Gastrocnemius medialis (tissue), 4 donors: ENCODE measurements at regions not wholly inside any gene's neighbourhood (a gene's known extent, or its start where the extent isn't known, plus 50 kb on each side); places are given as distances from the start of the nearest gene placed in this dataset.
A peak's percentile ranks its signal among the peaks of the same experiment; 100 is the strongest.

ENCODE experiments used
- ATAC-seq, 2 donors: fragments of 150-250 bp; one replicate each; pipeline ENCODE4 v1.9.1; 2016
- DNase-seq, 2 donors: peaks; one replicate each; pipeline ENCODE4 v3.0.0-alpha.2; 2019
- H3K27ac ChIP-seq, 4 donors: fragments of 200-600 bp; sonication (generic); 1 replicate in 1 of 4; 2 replicates in 3 of 4; pipeline ENCODE4 v1.5.1; 2016 to 2018; ENCODE audit warnings: mild to moderate bottlenecking in 2 of 4, moderate library complexity in 1 of 4
- H3K27me3 ChIP-seq, 3 donors: fragments of 200-600 bp; sonication (generic) in 2 of 3; 1 replicate in 1 of 3; 2 replicates in 2 of 3; pipeline versions ENCODE4 v1.5.1 to v1.6.0; 2016 to 2019; ENCODE audit warnings: mild to moderate bottlenecking in 1 of 3, moderate library complexity in 1 of 3
- H3K36me3 ChIP-seq, 2 donors: fragments of 200-600 bp; sonication (generic) in 1 of 2; one replicate each; pipeline ENCODE4 v1.5.1; 2017 to 2018
- H3K4me1 ChIP-seq, 2 donors: fragments of 200-600 bp; sonication (generic) in 1 of 2; one replicate each; pipeline ENCODE4 v1.5.1; 2016 to 2017; ENCODE audit warnings: mild to moderate bottlenecking in 2 of 2
- H3K4me3 ChIP-seq, 4 donors: fragments of 200-600 bp; sonication (generic) in 3 of 4; 1 replicate in 1 of 4; 2 replicates in 3 of 4; pipeline ENCODE4 v1.5.1; 2016 to 2019; ENCODE audit warnings: mild to moderate bottlenecking in 2 of 4
- H3K9me3 ChIP-seq, 3 donors: fragments of 200-600 bp; sonication (generic) in 2 of 3; 1 replicate in 1 of 3; 2 replicates in 2 of 3; pipeline ENCODE4 v1.5.1; 2016 to 2019
- POLR2A ChIP-seq, 2 donors: fragments of 450-650 bp; IDR thresholded peaks; one replicate each; pipeline ENCODE4 v1.6.1; 2017; ENCODE audit warnings: antibody characterized with exemption in 2 of 2, mild to moderate bottlenecking in 2 of 2, moderate library complexity in 2 of 2
- in situ Hi-C, 4 donors: fragments of 200-750 bp; cut with MboI; loops; one replicate each; pipeline versions ENCODE4 v1.15.0 to v1.8.0; 2017; ENCODE audit warnings: low sequenced_read_pairs in 4 of 4
- intact Hi-C: fragments of 100-400 bp; cut with DNase I; formaldehyde crosslinking; loops from one replicate; pipeline ENCODE4 v1.15.1; 2023; ENCODE audit warnings: low total_unique reads
- TF ChIP-seq, protein P1 (sequence below), 5 experiments: fragments of 450-650 bp in 3 of 5; fragments of 200-600 bp in 2 of 5; sonication (generic) in 2 of 5; IDR thresholded peaks in 4 of 5; conservative IDR thresholded peaks in 1 of 5; 1 replicate in 4 of 5; 2 replicates in 1 of 5; pipeline ENCODE4 v1.5.1; 2016 to 2019; ENCODE audit warnings: antibody characterized with exemption in 5 of 5, mild to moderate bottlenecking in 3 of 5, moderate library complexity in 3 of 5

- no peak overlapping the region for H3K4me3 ChIP-seq
Observed at GRCh38 chr3:31226346-31226745, 306.4 kb upstream of the STT3B start.

GRCh38 chr3:31227131-31227562 lies 305.6 kb upstream of the STT3B start:
- Histone ChIP-seq H3K9me3 (no peaks in the 10 kb centered on the region), H3K27ac (no peak overlapping the region), H3K27me3 (no peaks in the 10 kb centered on the region), H3K4me1 (no peaks in the 10 kb centered on the region), H3K36me3 (no peaks in the 10 kb centered on the region), H3K4me3 (no peak overlapping the region)
- DNase-seq (no peak), ATAC-seq (no peak)
- TF ChIP-seq, protein P1, sequence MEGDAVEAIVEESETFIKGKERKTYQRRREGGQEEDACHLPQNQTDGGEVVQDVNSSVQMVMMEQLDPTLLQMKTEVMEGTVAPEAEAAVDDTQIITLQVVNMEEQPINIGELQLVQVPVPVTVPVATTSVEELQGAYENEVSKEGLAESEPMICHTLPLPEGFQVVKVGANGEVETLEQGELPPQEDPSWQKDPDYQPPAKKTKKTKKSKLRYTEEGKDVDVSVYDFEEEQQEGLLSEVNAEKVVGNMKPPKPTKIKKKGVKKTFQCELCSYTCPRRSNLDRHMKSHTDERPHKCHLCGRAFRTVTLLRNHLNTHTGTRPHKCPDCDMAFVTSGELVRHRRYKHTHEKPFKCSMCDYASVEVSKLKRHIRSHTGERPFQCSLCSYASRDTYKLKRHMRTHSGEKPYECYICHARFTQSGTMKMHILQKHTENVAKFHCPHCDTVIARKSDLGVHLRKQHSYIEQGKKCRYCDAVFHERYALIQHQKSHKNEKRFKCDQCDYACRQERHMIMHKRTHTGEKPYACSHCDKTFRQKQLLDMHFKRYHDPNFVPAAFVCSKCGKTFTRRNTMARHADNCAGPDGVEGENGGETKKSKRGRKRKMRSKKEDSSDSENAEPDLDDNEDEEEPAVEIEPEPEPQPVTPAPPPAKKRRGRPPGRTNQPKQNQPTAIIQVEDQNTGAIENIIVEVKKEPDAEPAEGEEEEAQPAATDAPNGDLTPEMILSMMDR (IDR thresholded peaks at IDR 0.05 in 4 of 5, conservative IDR thresholded peaks at IDR 0.05 in 1 of 5): no peak
- TF ChIP-seq POLR2A (IDR thresholded peaks at IDR 0.05): no peak
- in situ Hi-C loops (no loop called here), intact Hi-C loops (no loop called here)

More at GRCh38 chr3:31226346-31226745, 306.4 kb upstream of the STT3B start:
- TF ChIP-seq, protein P1 (IDR thresholded peaks at IDR 0.05 in 4 of 5, conservative IDR thresholded peaks at IDR 0.05 in 1 of 5): no peak
- TF ChIP-seq POLR2A (IDR thresholded peaks at IDR 0.05): no peak
- Histone ChIP-seq H3K4me1 (no peaks in the 10 kb centered on the region), H3K27me3 (no peaks in the 10 kb centered on the region), H3K27ac (no peak overlapping the region), H3K9me3 (no peaks in the 10 kb centered on the region), H3K36me3 (no peaks in the 10 kb centered on the region)
- intact Hi-C loops: no loop called here
- DNase-seq: no peak
- ATAC-seq: no peak
- in situ Hi-C loops: no loop called here

DNA sequence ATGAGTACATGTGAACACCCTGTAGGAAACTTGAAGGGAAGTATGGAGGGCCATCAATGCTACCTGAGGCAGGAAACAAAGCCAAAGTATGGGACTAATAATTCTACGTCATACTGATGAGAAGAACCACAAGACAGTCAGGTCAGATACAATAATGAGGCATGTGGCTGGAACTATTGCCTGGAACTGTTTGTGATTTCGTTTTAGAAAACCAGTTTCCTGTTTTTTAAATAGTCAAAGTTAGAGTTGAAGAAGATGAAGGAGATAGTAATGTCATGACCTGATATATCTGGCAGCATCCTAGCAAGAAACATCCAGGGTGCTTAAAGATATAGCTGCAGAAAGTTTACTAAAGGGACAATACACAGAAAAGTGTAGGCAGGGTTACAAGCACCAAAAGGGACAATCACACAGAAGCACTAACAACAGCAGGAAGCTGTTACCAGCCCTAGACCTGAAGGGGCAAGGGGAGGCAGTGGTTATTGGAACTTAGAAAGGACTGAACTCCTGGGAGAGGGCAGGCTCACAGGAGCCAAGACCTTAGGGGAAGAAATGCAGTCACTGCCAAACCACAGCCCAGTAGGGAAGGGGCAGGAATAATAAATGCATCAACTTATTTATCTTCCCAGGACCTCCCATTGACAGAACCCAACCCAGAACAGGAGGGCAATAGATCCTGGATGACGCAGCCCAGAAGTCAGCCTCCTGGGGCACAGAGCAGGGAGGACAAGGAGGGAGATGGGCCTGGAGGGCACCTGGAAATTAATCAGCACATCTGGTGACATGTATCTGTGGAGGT lies 302.1 kb upstream of the STT3B start:
- Histone ChIP-seq H3K4me3 (no peak overlapping the region), H3K27ac (no peak overlapping the region), H3K27me3 (no peaks in the 10 kb centered on the region), H3K9me3 (no peaks in the 10 kb centered on the region), H3K36me3 (no peaks in the 10 kb centered on the region), H3K4me1 (no peaks in the 10 kb centered on the region)
- no peak for TF ChIP-seq POLR2A (IDR thresholded peaks at IDR 0.05)
- TF ChIP-seq, protein P1 (IDR thresholded peaks at IDR 0.05 in 4 of 5, conservative IDR thresholded peaks at IDR 0.05 in 1 of 5): no peak
- DNase-seq (no peak), ATAC-seq (no peak)
- in situ Hi-C loops (no loop called here), intact Hi-C loops (no loop called here)

DNA sequence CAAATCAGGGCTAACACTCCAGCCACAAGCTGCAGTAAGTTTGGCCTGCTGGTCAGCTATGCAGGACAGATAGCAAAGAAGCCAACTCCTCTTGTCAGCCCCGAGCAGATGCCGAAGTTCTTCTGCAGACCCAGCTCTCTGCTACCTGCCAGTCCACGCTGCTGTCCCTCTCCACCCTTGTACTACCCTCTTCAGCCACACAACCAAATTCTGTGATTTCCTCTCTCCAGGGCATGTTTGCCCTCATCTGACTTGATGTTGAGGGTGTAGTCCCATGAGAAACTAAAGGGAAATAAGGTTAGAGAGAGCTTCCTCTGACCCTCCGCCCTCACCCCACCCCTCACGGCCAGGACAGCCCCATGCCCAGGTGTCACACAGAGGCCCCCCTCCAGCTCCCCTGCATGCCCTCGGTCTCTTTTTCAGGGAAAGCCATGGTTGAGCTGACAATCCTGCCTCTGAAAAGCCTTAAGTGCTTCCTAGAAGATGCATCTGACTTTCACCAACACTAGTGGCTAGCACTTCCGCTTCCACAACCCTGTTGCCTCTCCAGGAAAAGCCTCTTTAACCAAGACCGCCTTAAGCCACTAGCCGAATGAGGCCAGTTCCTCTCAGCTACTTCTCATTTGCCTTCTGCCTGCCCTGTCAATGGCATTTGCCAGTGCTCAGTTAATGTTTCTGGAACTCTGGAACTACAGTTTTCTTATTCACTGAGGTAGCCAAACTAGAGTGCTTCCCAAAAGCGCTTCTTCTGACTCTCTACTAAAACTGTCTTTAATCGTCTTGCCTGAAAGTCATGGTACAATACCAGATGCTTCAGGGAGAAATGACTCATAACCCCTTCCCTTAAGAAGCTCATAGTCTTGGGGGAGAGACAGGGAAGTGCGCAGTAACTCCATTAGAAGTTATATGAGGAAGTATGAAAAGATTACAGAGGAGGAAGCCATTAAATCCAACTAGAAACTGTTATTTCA lies 300.4 kb upstream of the STT3B start:
- TF ChIP-seq POLR2A (IDR thresholded peaks at IDR 0.05): no peak
- TF ChIP-seq, protein P1 (IDR thresholded peaks at IDR 0.05 in 4 of 5, conservative IDR thresholded peaks at IDR 0.05 in 1 of 5): no peak
- DNase-seq: peak; percentile 4 to 18
- ATAC-seq: no peak
- intact Hi-C loops (no loop called here), in situ Hi-C loops (no loop called here)
- no peaks in the 10 kb centered on the region for H3K9me3 ChIP-seq
- no peaks in the 10 kb centered on the region for H3K4me1 ChIP-seq
- H3K27ac ChIP-seq: no peak overlapping the region
- H3K27me3 ChIP-seq: no peaks in the 10 kb centered on the region
- no peak overlapping the region for H3K4me3 ChIP-seq
- H3K36me3 ChIP-seq: no peaks in the 10 kb centered on the region
